ENCODE measurements at regions not wholly inside any gene's neighbourhood (a gene's known extent, or its start where the extent isn't known, plus 50 kb on each side); places are given as distances from the start of the nearest gene placed in this dataset.

DNA sequence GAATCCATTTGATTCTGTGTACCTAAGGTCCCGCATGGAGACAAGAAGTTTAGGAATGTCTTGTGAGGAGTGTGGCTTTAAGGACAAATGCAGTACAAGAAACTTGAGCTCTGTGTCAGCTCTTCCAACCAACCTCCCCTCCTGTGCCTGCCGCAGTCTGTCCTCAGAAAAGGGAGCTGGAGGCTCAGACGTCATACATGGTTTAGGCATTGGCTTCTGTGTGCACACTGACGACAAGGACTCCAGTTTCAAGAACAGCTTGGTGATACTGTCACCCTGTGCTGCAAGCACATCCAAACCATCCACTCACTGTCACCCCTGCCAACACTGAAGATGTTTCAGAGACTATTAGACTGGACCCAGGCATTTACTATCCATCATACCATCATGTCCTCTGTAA lies 470.4 kb downstream of the IRS1 start:
- Histone ChIP-seq H3K9ac (ENCODE audit: low read length) (no peak overlapping the region), H3K27me3 (ENCODE audit: control insufficient read depth, insufficient read depth, low read length) (no peaks in the 10 kb centered on the region), H3K9me3 (ENCODE audit: control insufficient read depth, low read depth, low read length) (no peaks in the 10 kb centered on the region), H3K4me3 (ENCODE audit: low read length) (no peak overlapping the region), H3K36me3 (ENCODE audit: control insufficient read depth, low read depth, low read length) (no peaks in the 10 kb centered on the region), H3K27ac (ENCODE audit: low read length) (no peak overlapping the region), H3K4me1 (ENCODE audit: control insufficient read depth, low read depth, low read length) (peaks cover 5% of the 10 kb centered on the region)

DNA sequence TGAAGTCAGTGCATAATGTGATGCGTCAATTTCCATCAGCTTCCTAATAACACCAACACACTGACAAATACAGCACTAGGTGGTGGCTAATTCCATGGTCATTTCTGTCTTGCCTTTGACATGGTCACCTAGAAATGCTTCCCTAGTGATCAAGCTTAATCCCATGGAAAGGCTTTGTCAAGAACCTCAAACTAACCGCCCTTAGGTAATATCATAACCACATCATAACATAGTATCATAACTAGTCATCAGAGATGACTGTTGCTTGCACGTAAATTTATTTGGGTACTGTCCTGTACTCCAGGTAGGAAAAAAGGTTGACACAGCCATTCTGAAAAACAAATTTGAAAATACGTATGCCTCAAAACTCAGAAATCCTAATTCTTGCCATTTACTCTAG lies 471.8 kb downstream of the IRS1 start:
- Histone ChIP-seq H3K27ac (ENCODE audit: low read length) (no peak overlapping the region), H3K36me3 (ENCODE audit: control insufficient read depth, low read depth, low read length) (no peaks in the 10 kb centered on the region), H3K9me3 (ENCODE audit: control insufficient read depth, low read depth, low read length) (no peaks in the 10 kb centered on the region), H3K9ac (ENCODE audit: low read length) (no peak overlapping the region), H3K27me3 (ENCODE audit: control insufficient read depth, insufficient read depth, low read length) (no peaks in the 10 kb centered on the region), H3K4me1 (ENCODE audit: control insufficient read depth, low read depth, low read length) (peaks cover 5% of the 10 kb centered on the region), H3K4me3 (ENCODE audit: low read length) (no peak overlapping the region)

DNA sequence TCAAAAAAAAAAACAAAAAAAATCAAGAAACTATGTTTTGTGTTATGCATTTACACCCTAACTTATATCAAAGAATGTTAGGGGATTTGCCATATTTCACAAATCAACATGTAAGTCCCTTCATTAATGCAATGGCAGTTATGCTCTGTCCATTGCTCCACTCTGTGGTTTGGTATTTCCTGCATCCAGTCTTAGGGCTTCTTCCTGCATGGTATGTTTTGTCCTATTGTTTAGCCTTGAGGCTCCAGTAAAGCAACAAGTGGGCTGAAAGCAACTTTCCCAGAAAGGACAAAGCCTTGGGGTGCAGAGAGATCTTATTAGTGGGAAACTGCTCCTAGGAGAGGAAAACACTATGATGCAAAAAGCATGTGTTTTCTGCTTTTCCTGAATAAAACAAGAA lies 474.1 kb downstream of the IRS1 start:
- Histone ChIP-seq H3K9ac (ENCODE audit: low read length) (no peak overlapping the region), H3K27ac (ENCODE audit: low read length) (no peak overlapping the region), H3K9me3 (ENCODE audit: control insufficient read depth, low read depth, low read length) (no peaks in the 10 kb centered on the region), H3K4me3 (ENCODE audit: low read length) (no peak overlapping the region), H3K36me3 (ENCODE audit: control insufficient read depth, low read depth, low read length) (no peaks in the 10 kb centered on the region), H3K27me3 (ENCODE audit: control insufficient read depth, insufficient read depth, low read length) (no peaks in the 10 kb centered on the region), H3K4me1 (ENCODE audit: control insufficient read depth, low read depth, low read length) (peaks cover 5% of the 10 kb centered on the region)

DNA sequence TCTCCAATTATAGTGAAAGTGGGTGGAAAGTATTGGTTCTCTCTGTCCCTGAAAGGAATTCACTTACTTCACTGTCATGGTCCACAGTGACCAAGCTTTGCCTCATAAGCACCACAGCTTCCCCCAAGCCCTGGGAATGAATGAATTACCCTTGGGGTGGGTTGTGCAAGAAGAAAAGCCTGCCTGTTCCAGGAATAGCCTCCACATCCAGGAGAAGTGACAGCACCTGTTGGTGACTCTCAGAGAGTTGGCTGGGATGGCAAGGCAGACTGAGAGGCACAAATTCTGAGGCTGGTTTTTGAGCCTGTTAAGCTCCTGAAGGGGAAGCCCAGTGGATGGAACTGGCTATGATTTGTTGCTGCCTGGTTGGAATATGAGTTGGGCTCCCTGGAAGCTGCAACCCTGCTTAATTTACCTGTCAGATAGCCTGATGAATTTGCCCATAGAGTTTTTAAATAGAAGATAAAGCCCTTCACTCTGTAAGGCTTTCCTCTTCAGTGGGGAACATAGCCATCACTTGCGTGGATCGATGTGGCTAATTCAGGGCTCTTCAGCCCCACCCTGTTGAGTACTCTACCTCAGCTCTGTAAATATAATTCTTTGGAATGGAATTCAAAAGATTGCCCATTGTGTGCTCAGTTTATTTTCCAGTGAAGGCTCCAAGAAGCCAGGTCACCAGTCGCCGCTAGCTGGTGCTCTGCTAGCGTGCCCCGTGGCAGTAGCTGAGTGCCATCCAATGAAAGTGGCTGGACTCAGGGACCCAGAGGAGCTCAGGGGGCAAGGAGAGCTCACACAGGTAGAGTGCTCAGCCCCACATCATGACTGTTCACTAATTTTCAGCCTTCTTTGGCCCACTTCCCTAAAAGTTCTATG lies 479.3 kb downstream of the IRS1 start:
- H3K9ac ChIP-seq (ENCODE audit: low read length) = no peak overlapping the region
- H3K4me1 ChIP-seq (ENCODE audit: control insufficient read depth, low read depth, low read length) = peaks cover under 1% of the 10 kb centered on the region
- H3K27me3 ChIP-seq (ENCODE audit: control insufficient read depth, insufficient read depth, low read length) = no peaks in the 10 kb centered on the region
- no peak overlapping the region for H3K4me3 ChIP-seq (ENCODE audit: low read length)
- no peaks in the 10 kb centered on the region for H3K36me3 ChIP-seq (ENCODE audit: control insufficient read depth, low read depth, low read length)
- H3K27ac ChIP-seq (ENCODE audit: low read length) = no peak overlapping the region
- no peaks in the 10 kb centered on the region for H3K9me3 ChIP-seq (ENCODE audit: control insufficient read depth, low read depth, low read length)

DNA sequence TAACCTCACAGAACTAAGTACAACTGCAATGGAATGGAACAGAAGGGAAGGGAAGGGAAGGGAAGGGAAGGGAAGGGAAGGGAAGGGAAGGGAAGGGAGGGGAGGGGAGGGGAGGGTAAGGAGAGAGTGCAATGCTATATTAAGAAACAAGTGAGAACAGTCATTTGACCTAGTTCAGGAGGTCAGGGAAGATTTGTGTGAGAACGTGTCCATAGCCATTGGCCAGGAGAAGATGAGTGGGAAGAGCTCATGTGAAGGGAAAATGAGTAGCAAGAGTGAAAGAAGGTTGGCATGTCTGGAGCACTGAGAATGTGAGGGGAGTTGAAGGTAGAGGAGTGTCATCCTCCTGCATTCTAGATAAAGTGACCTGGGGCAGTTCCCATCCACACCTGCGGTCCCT lies 481.6 kb downstream of the IRS1 start:
- H3K9ac ChIP-seq (ENCODE audit: low read length) = no peak overlapping the region
- no peak overlapping the region for H3K27ac ChIP-seq (ENCODE audit: low read length)
- H3K9me3 ChIP-seq (ENCODE audit: control insufficient read depth, low read depth, low read length) = no peaks in the 10 kb centered on the region
- H3K4me1 ChIP-seq (ENCODE audit: control insufficient read depth, low read depth, low read length) = no peaks in the 10 kb centered on the region
- H3K4me3 ChIP-seq (ENCODE audit: low read length) = no peak overlapping the region
- no peaks in the 10 kb centered on the region for H3K27me3 ChIP-seq (ENCODE audit: control insufficient read depth, insufficient read depth, low read length)
- H3K36me3 ChIP-seq (ENCODE audit: control insufficient read depth, low read depth, low read length) = no peaks in the 10 kb centered on the region

DNA sequence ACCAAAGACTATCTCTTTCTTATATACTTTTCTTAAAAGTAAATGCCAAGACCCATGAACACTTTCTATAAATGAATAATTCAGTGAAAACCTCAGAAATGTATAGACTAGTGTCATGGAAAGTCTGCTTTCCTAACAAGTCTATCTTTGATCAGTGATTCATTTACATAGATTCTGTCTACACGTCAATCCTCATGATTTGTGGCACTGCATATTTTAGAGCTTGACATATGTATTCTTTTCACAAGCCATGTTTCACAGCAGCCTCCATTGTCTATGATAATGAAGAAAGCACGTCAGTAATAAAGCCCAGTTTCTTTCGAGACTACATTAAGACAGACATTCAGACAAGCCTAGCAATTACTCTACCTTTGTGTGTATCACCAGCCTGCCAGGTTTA lies 486.6 kb downstream of the IRS1 start:
- no peaks in the 10 kb centered on the region for H3K36me3 ChIP-seq (ENCODE audit: control insufficient read depth, low read depth, low read length)
- H3K9ac ChIP-seq (ENCODE audit: low read length) = no peak overlapping the region
- H3K4me3 ChIP-seq (ENCODE audit: low read length) = no peak overlapping the region
- no peaks in the 10 kb centered on the region for H3K4me1 ChIP-seq (ENCODE audit: control insufficient read depth, low read depth, low read length)
- H3K27ac ChIP-seq (ENCODE audit: low read length) = no peak overlapping the region
- no peaks in the 10 kb centered on the region for H3K27me3 ChIP-seq (ENCODE audit: control insufficient read depth, insufficient read depth, low read length)
- no peaks in the 10 kb centered on the region for H3K9me3 ChIP-seq (ENCODE audit: control insufficient read depth, low read depth, low read length)

DNA sequence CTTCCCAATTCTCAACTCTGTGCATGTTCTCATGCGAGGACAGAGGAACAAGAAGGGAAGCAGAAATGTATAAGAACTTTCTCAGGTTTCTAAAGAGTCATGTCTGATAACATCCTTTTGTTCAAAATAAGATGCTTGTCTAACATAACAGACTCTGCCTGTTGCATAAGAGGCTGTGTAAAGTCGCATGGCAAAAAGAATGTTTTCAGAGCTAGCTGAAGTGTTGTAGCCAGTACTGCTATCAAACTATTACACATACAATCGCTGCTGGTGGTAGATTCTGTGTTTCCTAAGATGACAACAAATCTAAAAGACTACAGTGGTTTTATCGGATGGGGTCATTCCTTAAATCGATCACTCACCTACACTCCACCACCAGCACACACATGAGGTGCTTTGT lies 487.5 kb downstream of the IRS1 start:
- Histone ChIP-seq H3K27me3 (ENCODE audit: control insufficient read depth, insufficient read depth, low read length) (no peaks in the 10 kb centered on the region), H3K4me1 (ENCODE audit: control insufficient read depth, low read depth, low read length) (no peaks in the 10 kb centered on the region), H3K27ac (ENCODE audit: low read length) (no peak overlapping the region), H3K36me3 (ENCODE audit: control insufficient read depth, low read depth, low read length) (no peaks in the 10 kb centered on the region), H3K4me3 (ENCODE audit: low read length) (no peak overlapping the region), H3K9me3 (ENCODE audit: control insufficient read depth, low read depth, low read length) (no peaks in the 10 kb centered on the region), H3K9ac (ENCODE audit: low read length) (no peak overlapping the region)

DNA sequence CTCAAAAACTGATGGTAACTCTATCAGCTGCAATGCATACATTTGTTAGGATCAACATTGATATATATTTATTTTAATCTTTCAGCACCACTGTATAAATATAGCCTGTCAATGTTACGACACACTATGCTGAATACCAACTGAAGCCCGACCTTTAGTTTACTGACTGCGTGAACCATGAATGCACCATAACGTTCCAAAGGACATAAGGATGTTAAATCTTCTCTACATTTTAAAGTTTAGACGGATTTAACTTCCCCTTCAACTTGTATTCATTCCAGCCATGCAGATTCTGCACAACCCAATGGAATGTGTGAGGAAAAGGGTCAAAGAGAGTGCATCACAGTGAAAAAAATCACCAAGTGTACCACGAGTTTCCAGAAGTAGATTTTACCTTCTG lies 489.5 kb downstream of the IRS1 start:
- Histone ChIP-seq H3K4me3 (ENCODE audit: low read length) (no peak overlapping the region), H3K27ac (ENCODE audit: low read length) (no peak overlapping the region), H3K36me3 (ENCODE audit: control insufficient read depth, low read depth, low read length) (no peaks in the 10 kb centered on the region), H3K27me3 (ENCODE audit: control insufficient read depth, insufficient read depth, low read length) (no peaks in the 10 kb centered on the region), H3K9ac (ENCODE audit: low read length) (no peak overlapping the region), H3K4me1 (ENCODE audit: control insufficient read depth, low read depth, low read length) (no peaks in the 10 kb centered on the region), H3K9me3 (ENCODE audit: control insufficient read depth, low read depth, low read length) (no peaks in the 10 kb centered on the region)

DNA sequence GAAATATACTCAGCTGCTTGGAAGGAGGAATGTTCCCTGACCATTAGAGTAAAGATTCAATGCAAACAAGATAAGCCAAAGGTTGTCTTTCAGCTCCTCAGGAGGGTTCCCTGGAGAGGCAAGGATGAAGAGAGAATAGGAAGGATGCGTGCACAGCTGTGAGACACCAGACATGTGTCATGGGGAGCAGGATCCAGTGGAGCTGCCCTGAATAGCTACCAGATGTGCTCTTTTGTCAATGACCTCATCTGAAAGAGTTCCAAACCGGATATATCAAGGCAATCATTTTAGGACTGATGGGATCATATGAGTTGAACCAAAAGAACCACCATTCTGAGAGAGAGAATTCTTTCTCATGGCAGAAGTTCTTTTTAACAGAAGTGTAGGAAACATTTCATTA lies 490.6 kb downstream of the IRS1 start:
- H3K4me1 ChIP-seq (ENCODE audit: control insufficient read depth, low read depth, low read length) = no peaks in the 10 kb centered on the region
- H3K36me3 ChIP-seq (ENCODE audit: control insufficient read depth, low read depth, low read length) = no peaks in the 10 kb centered on the region
- H3K9me3 ChIP-seq (ENCODE audit: control insufficient read depth, low read depth, low read length) = no peaks in the 10 kb centered on the region
- no peaks in the 10 kb centered on the region for H3K27me3 ChIP-seq (ENCODE audit: control insufficient read depth, insufficient read depth, low read length)
- no peak overlapping the region for H3K9ac ChIP-seq (ENCODE audit: low read length)
- H3K4me3 ChIP-seq (ENCODE audit: low read length) = no peak overlapping the region
- no peak overlapping the region for H3K27ac ChIP-seq (ENCODE audit: low read length)

DNA sequence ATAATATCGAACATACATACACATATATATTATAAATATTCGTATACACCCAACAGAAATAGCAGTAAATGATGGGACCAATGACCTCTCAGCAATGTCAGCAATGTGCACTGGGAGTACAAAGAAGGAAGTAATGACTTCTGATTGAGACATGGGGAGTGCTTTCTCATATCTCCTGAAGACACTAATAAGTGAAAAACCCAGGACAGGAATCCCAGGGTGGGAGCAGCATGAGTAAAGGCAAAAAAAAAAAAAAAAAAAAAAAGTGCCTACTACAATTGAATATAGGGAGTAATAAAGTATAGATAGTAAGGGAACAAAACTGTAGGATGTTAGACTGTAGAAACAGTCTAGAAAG lies 491.3 kb downstream of the IRS1 start:
- Histone ChIP-seq H3K27ac (ENCODE audit: low read length) (no peak overlapping the region), H3K4me3 (ENCODE audit: low read length) (no peak overlapping the region), H3K9me3 (ENCODE audit: control insufficient read depth, low read depth, low read length) (no peaks in the 10 kb centered on the region), H3K36me3 (ENCODE audit: control insufficient read depth, low read depth, low read length) (no peaks in the 10 kb centered on the region), H3K27me3 (ENCODE audit: control insufficient read depth, insufficient read depth, low read length) (no peaks in the 10 kb centered on the region), H3K9ac (ENCODE audit: low read length) (no peak overlapping the region), H3K4me1 (ENCODE audit: control insufficient read depth, low read depth, low read length) (no peaks in the 10 kb centered on the region)

DNA sequence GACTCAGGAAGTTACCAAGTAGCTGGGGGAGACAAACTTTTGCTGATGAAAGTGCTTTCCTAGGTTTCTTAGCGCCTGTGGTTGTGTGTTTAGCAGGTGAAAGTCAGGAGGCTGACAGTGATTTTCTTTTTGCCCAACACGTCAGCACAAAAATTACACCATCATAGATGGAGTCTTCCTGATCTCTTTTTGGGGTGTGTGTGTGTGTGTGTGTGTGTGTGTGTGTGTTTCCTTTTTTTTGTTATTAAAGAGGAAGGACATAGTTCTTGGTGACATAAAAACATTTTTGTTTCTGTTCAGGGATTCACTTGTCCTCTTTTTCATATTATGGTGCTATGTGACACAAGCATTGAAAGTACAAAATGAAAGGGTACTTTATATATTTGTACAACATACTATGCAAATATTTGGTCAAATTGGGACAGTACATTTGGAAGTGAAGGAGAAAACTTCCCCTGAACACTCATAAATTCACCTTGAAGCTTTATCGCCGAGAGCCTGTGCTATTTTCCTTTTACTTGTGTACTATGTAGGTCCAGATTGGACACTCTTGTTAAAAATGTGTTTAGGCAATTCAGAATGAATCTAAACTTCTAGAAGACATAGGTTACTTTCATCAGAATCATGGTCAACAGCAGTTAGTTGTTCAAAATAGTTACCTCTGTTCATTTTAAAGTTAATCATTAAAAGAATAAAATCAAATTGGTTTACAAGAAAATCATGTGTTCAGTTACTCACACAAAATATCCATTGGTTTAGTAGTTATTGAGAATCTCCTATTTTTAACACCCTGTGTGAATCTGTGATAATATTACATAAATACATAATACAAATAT lies 491.9 kb downstream of the IRS1 start:
- Histone ChIP-seq H3K9ac (ENCODE audit: low read length) (no peak overlapping the region), H3K9me3 (ENCODE audit: control insufficient read depth, low read depth, low read length) (no peaks in the 10 kb centered on the region), H3K4me1 (ENCODE audit: control insufficient read depth, low read depth, low read length) (no peaks in the 10 kb centered on the region), H3K36me3 (ENCODE audit: control insufficient read depth, low read depth, low read length) (no peaks in the 10 kb centered on the region), H3K4me3 (ENCODE audit: low read length) (no peak overlapping the region), H3K27ac (ENCODE audit: low read length) (no peak overlapping the region), H3K27me3 (ENCODE audit: control insufficient read depth, insufficient read depth, low read length) (no peaks in the 10 kb centered on the region)

DNA sequence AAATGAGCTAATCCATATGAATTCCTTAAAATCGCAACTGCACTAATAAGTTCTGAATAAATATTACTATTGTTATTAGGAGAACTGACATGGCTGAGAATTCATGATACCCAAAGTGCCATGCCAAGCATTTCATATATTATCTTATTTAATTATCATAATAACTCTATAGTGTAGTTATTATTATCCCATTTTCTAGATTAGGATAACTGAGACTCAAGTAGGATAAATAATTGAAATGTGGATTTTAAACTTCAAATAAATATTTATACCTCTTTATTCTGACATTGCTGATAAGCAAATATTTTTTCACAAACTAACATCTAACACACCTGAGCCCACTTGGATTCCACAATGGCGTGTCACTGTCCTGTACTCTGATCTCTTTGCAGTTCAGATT lies 492.7 kb downstream of the IRS1 start:
- H3K4me1 ChIP-seq (ENCODE audit: control insufficient read depth, low read depth, low read length) = no peaks in the 10 kb centered on the region

More for the DNA sequence above, 492.7 kb downstream of the IRS1 start:
- no peak overlapping the region for H3K9ac ChIP-seq (ENCODE audit: low read length)
- no peaks in the 10 kb centered on the region for H3K9me3 ChIP-seq (ENCODE audit: control insufficient read depth, low read depth, low read length)
- no peak overlapping the region for H3K4me3 ChIP-seq (ENCODE audit: low read length)
- no peaks in the 10 kb centered on the region for H3K27me3 ChIP-seq (ENCODE audit: control insufficient read depth, insufficient read depth, low read length)
- no peak overlapping the region for H3K27ac ChIP-seq (ENCODE audit: low read length)
- H3K36me3 ChIP-seq (ENCODE audit: control insufficient read depth, low read depth, low read length) = no peaks in the 10 kb centered on the region
